NB4 (cell line): ENCODE measurements at regions not wholly inside any gene's neighbourhood (a gene's known extent, or its start where the extent isn't known, plus 50 kb on each side); places are given as distances from the start of the nearest gene placed in this dataset.
A peak's percentile ranks its signal among the peaks of the same experiment; 100 is the strongest.

ENCODE experiments used
- DNase-seq: peaks from one replicate; pipeline ENCODE4 v3.0.0; 2010; ENCODE audit warnings: low read depth
- H3K4me3 ChIP-seq: one replicate; pipeline ENCODE4 v1.5.1; 2011; ENCODE audit warnings: mild to moderate bottlenecking, low read depth, low read length, moderate library complexity
- MYC ChIP-seq: IDR thresholded peaks from 2 replicates; pipeline ENCODE4 v1.6.1; 2011; ENCODE audit warnings: low read depth, low read length
- POLR2A ChIP-seq: IDR thresholded peaks from 2 replicates; pipeline ENCODE4 v1.6.1; 2011; ENCODE audit warnings: mild to moderate bottlenecking; ENCODE audit not compliant: insufficient read length; ENCODE audit errors: extremely low read depth
- TF ChIP-seq, protein P1 (sequence below): IDR thresholded peaks from 2 replicates; pipeline ENCODE4 v1.6.1; 2011; ENCODE audit warnings: low read depth, low read length
- TF ChIP-seq, protein P2 (sequence below): IDR thresholded peaks from one replicate; pipeline ENCODE4 v1.5.1; 2012; ENCODE audit warnings: low read depth, low read length

- no peak overlapping the region for H3K4me3 ChIP-seq
- no peak for DNase-seq
- TF ChIP-seq POLR2A (no peak), MYC (no peak)
- TF ChIP-seq, protein P1, sequence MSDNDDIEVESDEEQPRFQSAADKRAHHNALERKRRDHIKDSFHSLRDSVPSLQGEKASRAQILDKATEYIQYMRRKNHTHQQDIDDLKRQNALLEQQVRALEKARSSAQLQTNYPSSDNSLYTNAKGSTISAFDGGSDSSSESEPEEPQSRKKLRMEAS: no peak
- TF ChIP-seq, protein P2, sequence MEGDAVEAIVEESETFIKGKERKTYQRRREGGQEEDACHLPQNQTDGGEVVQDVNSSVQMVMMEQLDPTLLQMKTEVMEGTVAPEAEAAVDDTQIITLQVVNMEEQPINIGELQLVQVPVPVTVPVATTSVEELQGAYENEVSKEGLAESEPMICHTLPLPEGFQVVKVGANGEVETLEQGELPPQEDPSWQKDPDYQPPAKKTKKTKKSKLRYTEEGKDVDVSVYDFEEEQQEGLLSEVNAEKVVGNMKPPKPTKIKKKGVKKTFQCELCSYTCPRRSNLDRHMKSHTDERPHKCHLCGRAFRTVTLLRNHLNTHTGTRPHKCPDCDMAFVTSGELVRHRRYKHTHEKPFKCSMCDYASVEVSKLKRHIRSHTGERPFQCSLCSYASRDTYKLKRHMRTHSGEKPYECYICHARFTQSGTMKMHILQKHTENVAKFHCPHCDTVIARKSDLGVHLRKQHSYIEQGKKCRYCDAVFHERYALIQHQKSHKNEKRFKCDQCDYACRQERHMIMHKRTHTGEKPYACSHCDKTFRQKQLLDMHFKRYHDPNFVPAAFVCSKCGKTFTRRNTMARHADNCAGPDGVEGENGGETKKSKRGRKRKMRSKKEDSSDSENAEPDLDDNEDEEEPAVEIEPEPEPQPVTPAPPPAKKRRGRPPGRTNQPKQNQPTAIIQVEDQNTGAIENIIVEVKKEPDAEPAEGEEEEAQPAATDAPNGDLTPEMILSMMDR: no peak
These were observed 99.6 kb upstream of the ATP8B1 start for GRCh38 chr18:57902721-57903120.

GRCh38 chr18:57901825-57902589 lies 98.9 kb upstream of the ATP8B1 start:
- TF ChIP-seq MYC: no peak
- TF ChIP-seq, protein P2: no peak
- TF ChIP-seq, protein P1: no peak
- H3K4me3 ChIP-seq: no peak overlapping the region
- DNase-seq: no peak

DNA sequence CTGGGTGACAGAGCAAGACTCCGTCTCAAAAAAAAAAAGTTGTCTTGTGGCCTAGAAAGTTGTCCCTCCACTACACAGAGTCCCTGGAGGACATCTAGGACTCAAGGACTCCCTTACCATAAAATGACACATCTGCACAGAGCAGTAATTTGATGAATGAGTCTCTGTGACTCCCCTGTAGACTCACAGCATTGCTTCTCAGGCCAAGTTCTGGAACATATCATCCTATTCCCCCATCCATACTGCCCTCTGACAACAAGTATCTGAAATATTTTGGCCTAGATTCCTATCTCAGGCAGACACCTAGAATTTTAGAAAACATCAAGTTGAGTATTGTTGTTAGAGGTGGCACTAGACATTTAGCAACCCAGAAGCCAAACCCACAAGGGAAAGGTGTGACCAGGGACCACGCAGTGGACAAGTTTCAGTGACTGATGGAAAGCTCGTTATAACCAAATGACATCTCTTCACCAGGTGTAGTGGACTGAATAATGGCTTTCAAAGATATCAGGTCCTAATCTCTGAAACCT lies 97.9 kb upstream of the ATP8B1 start:
- DNase-seq: no peak
- no peak overlapping the region for H3K4me3 ChIP-seq
- TF ChIP-seq, protein P2: no peak
- TF ChIP-seq, protein P1: no peak
- no peak for TF ChIP-seq MYC
- TF ChIP-seq POLR2A: no peak

GRCh38 chr18:57898506-57899124 lies 95.5 kb upstream of the ATP8B1 start:
- DNase-seq: peak; percentile 20
- no peak for TF ChIP-seq POLR2A
- TF ChIP-seq, protein P2: no peak
- no peak for TF ChIP-seq MYC

DNA sequence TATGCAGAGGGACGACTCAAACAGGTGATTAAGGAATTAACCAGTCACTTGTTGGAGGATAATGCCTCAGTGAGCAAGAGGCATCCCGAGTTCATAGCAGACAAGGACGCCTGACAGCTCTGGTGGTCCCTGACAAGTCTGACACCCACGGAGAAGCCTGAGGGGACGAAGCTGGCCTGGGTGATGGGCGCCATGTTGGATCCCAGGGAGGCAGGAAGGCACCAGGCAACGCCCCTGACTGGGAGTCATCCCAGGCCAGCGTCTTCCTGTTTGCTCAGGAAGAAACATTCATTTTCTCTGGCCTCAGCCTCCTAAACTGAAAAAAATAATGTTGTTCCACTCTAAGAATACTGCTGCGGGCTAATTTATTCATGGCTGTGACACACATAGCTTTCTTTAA lies 92.1 kb upstream of the ATP8B1 start:
- no peak overlapping the region for H3K4me3 ChIP-seq
- TF ChIP-seq MYC: no peak
- TF ChIP-seq, protein P1: no peak
- TF ChIP-seq POLR2A: no peak
- DNase-seq: no peak

More at GRCh38 chr18:57898506-57899124, 95.5 kb upstream of the ATP8B1 start:
- H3K4me3 ChIP-seq: no peak overlapping the region

DNA sequence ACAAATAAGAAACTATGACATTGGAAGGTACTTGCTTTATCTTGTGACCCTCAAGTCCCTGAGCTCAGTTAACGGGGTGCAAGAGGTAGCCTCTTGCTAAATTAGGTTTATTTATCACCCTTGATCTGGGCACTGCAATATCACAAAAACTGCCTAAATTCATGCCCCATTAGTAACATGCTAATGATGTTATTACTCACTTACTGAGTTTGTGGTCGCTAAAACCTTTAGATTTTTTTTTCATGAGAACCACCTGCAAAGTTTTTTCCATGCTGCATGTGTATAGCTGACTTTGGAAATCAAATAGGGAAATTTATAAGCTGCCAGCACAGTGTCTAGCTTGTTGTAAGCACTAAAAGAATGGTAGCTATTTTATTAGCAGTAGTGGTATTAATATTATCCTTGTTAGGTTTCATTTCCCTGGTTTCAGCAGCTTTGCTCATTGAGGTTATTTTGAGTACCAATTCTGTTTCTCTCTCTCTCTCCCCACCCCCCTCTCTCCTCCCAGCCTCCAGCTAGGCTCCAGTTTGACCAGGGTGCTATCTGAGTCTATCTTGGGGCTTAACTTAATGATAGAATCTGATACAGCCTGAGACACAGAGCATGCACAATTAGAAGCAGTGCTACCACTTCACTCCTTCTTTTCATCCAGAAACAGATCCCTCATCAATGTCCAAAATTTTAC lies 88.7 kb upstream of the ATP8B1 start:
- no peak for DNase-seq
- H3K4me3 ChIP-seq: no peak overlapping the region
- TF ChIP-seq, protein P2: no peak
- no peak for TF ChIP-seq MYC
- TF ChIP-seq, protein P1: no peak
- TF ChIP-seq POLR2A: no peak
